Activated T-helper 2 cell treated with anti-CD3 and anti-CD28 coated beads, Interferon-gamma antibody, Interleukin-2, Interleukin-4, amounts not matched to agents 10 μg/mL and 5 μg/mL and 100 μg/mL, durations not matched to agents 14 hours and 24 hours and 36 hours (primary cell): ENCODE measurements at regions not wholly inside any gene's neighbourhood (a gene's known extent, or its start where the extent isn't known, plus 50 kb on each side); places are given as distances from the start of the nearest gene placed in this dataset.
"Not testable (repeated sequence)": the region's sequence is repeated elsewhere in the genome, so short reads cannot be mapped to it uniquely, and the experiment has no call there.

ENCODE experiments used
- DNase-seq: peaks from one replicate; pipeline ENCODE4 v3.0.0; 2021; ENCODE audit warnings: low spot score
- H3K27ac Mint-ChIP-seq: one replicate; pipeline ENCODE4 v1.8.0; 2021; ENCODE audit warnings: mixed read lengths
- H3K27me3 Mint-ChIP-seq: one replicate; pipeline ENCODE4 v1.8.0; 2021; ENCODE audit warnings: low read depth, mixed read lengths
- H3K36me3 Mint-ChIP-seq: one replicate; pipeline ENCODE4 v1.8.0; 2021; ENCODE audit warnings: low read depth, mixed read lengths
- H3K4me1 Mint-ChIP-seq: one replicate; pipeline ENCODE4 v1.8.0; 2021; ENCODE audit warnings: low read depth, mixed read lengths
- H3K4me3 Mint-ChIP-seq: one replicate; pipeline ENCODE4 v1.8.0; 2021; ENCODE audit warnings: low read depth, mild to moderate bottlenecking, moderate library complexity, mixed read lengths
- H3K9me3 Mint-ChIP-seq: one replicate; pipeline ENCODE4 v1.8.0; 2021; ENCODE audit warnings: mixed read lengths
- intact Hi-C: fragments of 100-400 bp; cut with micrococcal nuclease; formaldehyde crosslinking; loops from one replicate; pipeline ENCODE4 v1.15.1; 2023

- H3K9me3 Mint-ChIP-seq = no peaks in the 10 kb centered on the region
- no peak overlapping the region for H3K4me3 Mint-ChIP-seq
- H3K27ac Mint-ChIP-seq = no peak overlapping the region
- no peaks in the 10 kb centered on the region for H3K27me3 Mint-ChIP-seq
- intact Hi-C loops = no loop called here
- DNase-seq = no peak
- H3K36me3 Mint-ChIP-seq = no peaks in the 10 kb centered on the region
- H3K4me1 Mint-ChIP-seq = no peaks in the 10 kb centered on the region
Measured at GRCh38 chr15:96187341-96188305, 142.9 kb upstream of the NR2F2 start.

GRCh38 chr15:96197721-96198120 is 132.8 kb upstream of the NR2F2 start:
- Mint-ChIP-seq H3K36me3 (no peaks in the 10 kb centered on the region), H3K27me3 (no peaks in the 10 kb centered on the region)
- intact Hi-C loops = no loop called here

GRCh38 chr15:96199111-96199510 is 131.4 kb upstream of the NR2F2 start:
- no peaks in the 10 kb centered on the region for H3K36me3 Mint-ChIP-seq
- H3K9me3 Mint-ChIP-seq = peaks cover 6% of the 10 kb centered on the region
- no peak for DNase-seq
- no peak overlapping the region for H3K27ac Mint-ChIP-seq
- no peaks in the 10 kb centered on the region for H3K4me1 Mint-ChIP-seq
- H3K4me3 Mint-ChIP-seq = no peak overlapping the region
- intact Hi-C loops = no loop called here
- no peaks in the 10 kb centered on the region for H3K27me3 Mint-ChIP-seq

More at GRCh38 chr15:96197721-96198120, 132.8 kb upstream of the NR2F2 start:
- Mint-ChIP-seq H3K4me1 (no peaks in the 10 kb centered on the region), H3K4me3 (no peak overlapping the region), H3K27ac (no peak overlapping the region), H3K9me3 (peaks cover 6% of the 10 kb centered on the region)
- no peak for DNase-seq

DNA sequence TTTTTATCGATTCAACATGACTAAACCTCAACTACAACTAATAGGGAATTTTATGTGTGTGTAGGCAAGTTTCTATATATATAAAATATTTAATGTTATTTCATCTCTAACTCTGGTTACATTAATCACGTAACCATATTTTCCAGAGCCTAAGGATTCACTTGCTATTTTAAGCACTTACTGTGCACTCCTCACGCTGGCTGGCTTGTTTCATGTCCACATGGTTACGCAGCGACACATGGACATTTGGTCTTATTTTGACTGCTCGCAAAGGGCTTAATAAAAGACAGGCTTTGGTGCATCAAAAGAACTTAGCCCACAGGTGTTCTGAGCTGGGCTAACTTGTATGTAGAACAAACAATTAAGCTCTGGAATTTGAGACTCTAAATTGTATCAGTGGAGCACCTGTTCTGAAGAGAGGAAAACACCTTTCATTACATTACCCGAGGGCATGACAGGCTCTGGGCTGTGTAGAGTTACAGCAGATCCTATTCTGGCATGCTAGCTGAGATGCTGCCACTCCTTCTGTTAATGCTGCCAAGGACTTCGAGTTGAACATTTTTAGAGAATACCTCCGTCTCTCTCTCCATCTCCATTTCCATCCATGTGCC is 130.0 kb upstream of the NR2F2 start:
- H3K27ac Mint-ChIP-seq = no peak overlapping the region
- H3K27me3 Mint-ChIP-seq = no peaks in the 10 kb centered on the region
- intact Hi-C loops = no loop called here
- peaks cover 6% of the 10 kb centered on the region for H3K9me3 Mint-ChIP-seq
- H3K4me1 Mint-ChIP-seq = no peaks in the 10 kb centered on the region
- H3K4me3 Mint-ChIP-seq = no peak overlapping the region
- DNase-seq = no peak
- H3K36me3 Mint-ChIP-seq = no peaks in the 10 kb centered on the region

DNA sequence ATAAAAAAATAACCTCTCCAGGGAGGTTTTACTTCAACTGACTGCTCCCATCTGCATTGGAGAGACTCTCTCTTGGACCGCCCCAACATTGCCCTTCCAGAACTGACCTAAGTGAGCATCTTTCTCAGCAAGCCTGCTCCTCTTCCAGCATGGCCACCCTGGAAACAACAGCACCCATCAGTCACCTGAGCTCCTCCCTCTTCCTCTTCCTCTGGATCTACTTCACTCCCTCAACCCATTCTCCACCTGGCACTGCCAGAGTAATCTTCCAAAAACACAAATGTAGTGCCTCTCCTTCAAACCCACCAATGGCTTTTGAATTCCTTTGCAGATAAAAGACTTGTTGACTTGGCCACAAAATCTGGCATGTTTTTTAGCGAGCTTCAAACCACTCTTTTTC is 128.8 kb upstream of the NR2F2 start:
- Mint-ChIP-seq H3K27ac (no peak overlapping the region), H3K27me3 (no peaks in the 10 kb centered on the region), H3K36me3 (no peaks in the 10 kb centered on the region), H3K4me1 (no peaks in the 10 kb centered on the region), H3K4me3 (no peak overlapping the region), H3K9me3 (peaks cover 8% of the 10 kb centered on the region)
- no peak for DNase-seq
- intact Hi-C loops = no loop called here

- H3K4me3 Mint-ChIP-seq, intact Hi-C loops: not testable (repeated sequence)
Measured at GRCh38 chr15:96205588-96205987, 124.9 kb upstream of the NR2F2 start.

GRCh38 chr15:96207377-96208006 is 123.0 kb upstream of the NR2F2 start:
- Mint-ChIP-seq H3K9me3 (peaks cover 4% of the 10 kb centered on the region), H3K4me1 (no peaks in the 10 kb centered on the region), H3K27me3 (no peaks in the 10 kb centered on the region), H3K27ac (no peak overlapping the region), H3K36me3 (no peaks in the 10 kb centered on the region), H3K4me3 (no peak overlapping the region)
- intact Hi-C loops = no loop called here
- no peak for DNase-seq

More at GRCh38 chr15:96205588-96205987, 124.9 kb upstream of the NR2F2 start:
- not testable (repeated sequence) for H3K27ac Mint-ChIP-seq, H3K27me3 Mint-ChIP-seq, H3K4me1 Mint-ChIP-seq, DNase-seq, H3K36me3 Mint-ChIP-seq
- H3K9me3 Mint-ChIP-seq = peaks cover 10% of the 10 kb centered on the region

DNA sequence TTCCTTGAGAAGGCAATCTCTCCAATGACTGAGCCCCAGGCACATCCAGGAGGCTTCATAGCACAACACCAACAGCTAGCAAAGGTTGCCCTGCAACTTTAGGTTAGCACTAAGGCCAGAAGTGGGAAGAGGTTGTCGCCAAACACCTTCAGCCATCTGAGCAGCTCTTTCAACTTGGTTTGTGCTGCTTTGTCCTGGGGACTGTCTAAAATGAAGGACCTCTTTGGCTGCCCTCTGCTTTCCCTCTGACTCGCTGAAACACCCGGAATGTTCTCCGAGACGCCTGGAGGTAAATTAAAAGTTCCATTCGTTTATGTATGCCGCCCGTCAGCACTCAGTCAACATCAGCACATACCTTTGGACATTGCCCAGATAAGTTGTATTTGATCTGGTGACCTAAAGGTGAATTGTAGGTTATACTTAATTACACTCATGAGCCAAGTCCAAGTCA is 121.2 kb upstream of the NR2F2 start:
- H3K27me3 Mint-ChIP-seq = no peaks in the 10 kb centered on the region
- H3K4me3 Mint-ChIP-seq = no peak overlapping the region
- no peaks in the 10 kb centered on the region for H3K4me1 Mint-ChIP-seq
- no peak for DNase-seq
- H3K9me3 Mint-ChIP-seq = peaks cover 4% of the 10 kb centered on the region
- intact Hi-C loops = no loop called here
- no peaks in the 10 kb centered on the region for H3K36me3 Mint-ChIP-seq
- no peak overlapping the region for H3K27ac Mint-ChIP-seq

GRCh38 chr15:96213045-96213444 is 117.5 kb upstream of the NR2F2 start:
- no peaks in the 10 kb centered on the region for H3K27me3 Mint-ChIP-seq
- H3K27ac Mint-ChIP-seq = no peak overlapping the region
- H3K4me3 Mint-ChIP-seq = no peak overlapping the region
- H3K36me3 Mint-ChIP-seq = no peaks in the 10 kb centered on the region
- no peaks in the 10 kb centered on the region for H3K4me1 Mint-ChIP-seq
- no peak for DNase-seq
- peaks cover 4% of the 10 kb centered on the region for H3K9me3 Mint-ChIP-seq
- intact Hi-C loops = no loop called here

DNA sequence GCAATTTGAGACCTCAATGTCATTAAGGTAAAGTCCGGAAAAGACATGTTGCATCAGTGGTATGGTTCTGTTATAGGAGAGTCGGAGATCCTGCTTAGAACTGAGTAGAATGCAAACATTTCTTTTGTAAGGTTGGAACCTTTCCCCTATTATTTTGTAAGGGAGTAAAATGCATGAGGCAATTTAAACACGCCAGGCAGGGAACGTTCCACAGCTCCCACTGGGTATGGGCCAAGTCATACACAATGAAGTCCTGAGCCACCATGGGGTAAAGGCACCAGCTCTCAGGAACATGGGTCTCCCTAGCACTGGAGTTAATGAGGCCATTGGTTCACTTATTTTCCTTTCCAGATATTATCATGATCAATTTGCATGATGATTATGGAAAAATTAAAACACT is 116.6 kb upstream of the NR2F2 start:
- Mint-ChIP-seq H3K9me3 (peaks cover 4% of the 10 kb centered on the region), H3K4me1 (no peaks in the 10 kb centered on the region), H3K36me3 (no peaks in the 10 kb centered on the region), H3K4me3 (no peak overlapping the region), H3K27ac (no peak overlapping the region), H3K27me3 (no peaks in the 10 kb centered on the region)
- DNase-seq = no peak
- intact Hi-C loops = no loop called here

- H3K9me3 Mint-ChIP-seq, DNase-seq, intact Hi-C loops, H3K27ac Mint-ChIP-seq, H3K4me3 Mint-ChIP-seq, H3K4me1 Mint-ChIP-seq, H3K27me3 Mint-ChIP-seq, H3K36me3 Mint-ChIP-seq: not testable (repeated sequence)
Measured at GRCh38 chr15:96216481-96216880, 114.0 kb upstream of the NR2F2 start.

DNA sequence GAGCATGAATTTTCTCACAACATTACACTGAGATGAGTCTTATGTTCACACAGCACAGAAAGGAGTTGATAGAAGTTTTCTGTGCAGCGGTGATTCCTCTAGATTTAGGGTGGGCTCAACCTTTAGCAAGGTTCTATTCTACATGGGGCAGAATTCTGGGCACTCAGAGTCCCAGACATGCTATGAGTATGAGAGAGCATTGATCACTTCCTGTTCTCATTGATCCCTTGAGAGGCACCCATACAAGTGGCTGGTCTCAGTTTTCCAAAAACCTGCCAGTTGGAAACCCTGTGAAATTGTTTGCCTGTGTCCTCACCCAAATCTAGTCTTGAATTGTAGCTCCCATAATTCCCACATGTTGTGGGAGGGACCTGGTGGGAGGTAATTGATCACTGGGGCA is 112.5 kb upstream of the NR2F2 start:
- no peaks in the 10 kb centered on the region for H3K36me3 Mint-ChIP-seq
- peaks cover 4% of the 10 kb centered on the region for H3K9me3 Mint-ChIP-seq
- no peaks in the 10 kb centered on the region for H3K4me1 Mint-ChIP-seq

More for the DNA sequence above, 112.5 kb upstream of the NR2F2 start:
- H3K4me3 Mint-ChIP-seq = no peak overlapping the region
- no peak overlapping the region for H3K27ac Mint-ChIP-seq
- intact Hi-C loops = no loop called here
- DNase-seq = no peak
- no peaks in the 10 kb centered on the region for H3K27me3 Mint-ChIP-seq
